ENCODE measurements at regions not wholly inside any gene's neighbourhood (a gene's known extent, or its start where the extent isn't known, plus 50 kb on each side); places are given as distances from the start of the nearest gene placed in this dataset.

- no peak for DNase-seq (ENCODE audit: low read depth in 3 of 3, low spot score in 2 of 3)
Observed at GRCh38 chr17:5783851-5784250, 199.5 kb upstream of the NLRP1 start.

GRCh38 chr17:5784791-5785190 is 200.5 kb upstream of the NLRP1 start:
- DNase-seq (ENCODE audit: low read depth in 3 of 3, low spot score in 2 of 3): no peak

- DNase-seq (ENCODE audit: low read depth in 3 of 3, low spot score in 2 of 3): no peak
Observed at GRCh38 chr17:5785338-5785737, 201.0 kb upstream of the NLRP1 start.

DNA sequence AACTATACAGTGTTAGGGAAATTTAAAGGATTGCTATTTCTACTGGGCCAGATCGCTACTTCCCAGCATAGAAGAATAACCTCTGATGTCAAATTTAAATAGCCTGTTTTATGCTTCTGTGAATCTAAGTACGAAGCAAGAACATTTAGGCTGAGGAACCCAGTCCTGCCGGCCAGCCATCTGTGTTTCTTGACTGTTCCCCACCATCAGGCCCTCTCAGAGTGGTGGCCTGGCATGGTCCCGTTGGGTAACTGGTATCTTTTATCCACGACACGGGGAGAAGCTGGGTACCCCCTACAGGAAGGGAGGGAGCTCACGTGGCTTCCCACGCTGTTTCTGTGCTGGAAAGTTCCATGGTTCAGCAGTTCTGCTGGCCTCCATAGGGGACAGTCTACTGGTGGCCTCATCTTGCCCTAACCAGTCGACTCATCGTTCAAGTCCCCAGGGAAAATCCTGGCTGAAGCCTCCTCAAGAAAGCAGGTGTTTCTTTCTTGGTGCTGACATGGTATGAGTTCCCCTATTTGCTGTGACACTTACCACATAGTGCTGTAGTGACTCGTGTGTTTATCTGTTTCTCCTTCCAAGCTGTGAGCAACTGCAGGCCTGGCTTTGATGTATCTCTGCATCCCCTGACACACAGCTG is 201.7 kb upstream of the NLRP1 start:
- no peak for DNase-seq (ENCODE audit: low read depth in 3 of 3, low spot score in 2 of 3)

GRCh38 chr17:5786510-5786875 is 202.2 kb upstream of the NLRP1 start:
- no peak for DNase-seq (ENCODE audit: low read depth in 3 of 3, low spot score in 2 of 3)

- no peak for DNase-seq (ENCODE audit: low read depth in 3 of 3, low spot score in 2 of 3)
Observed at GRCh38 chr17:5788266-5788900, 204.1 kb upstream of the NLRP1 start.

DNA sequence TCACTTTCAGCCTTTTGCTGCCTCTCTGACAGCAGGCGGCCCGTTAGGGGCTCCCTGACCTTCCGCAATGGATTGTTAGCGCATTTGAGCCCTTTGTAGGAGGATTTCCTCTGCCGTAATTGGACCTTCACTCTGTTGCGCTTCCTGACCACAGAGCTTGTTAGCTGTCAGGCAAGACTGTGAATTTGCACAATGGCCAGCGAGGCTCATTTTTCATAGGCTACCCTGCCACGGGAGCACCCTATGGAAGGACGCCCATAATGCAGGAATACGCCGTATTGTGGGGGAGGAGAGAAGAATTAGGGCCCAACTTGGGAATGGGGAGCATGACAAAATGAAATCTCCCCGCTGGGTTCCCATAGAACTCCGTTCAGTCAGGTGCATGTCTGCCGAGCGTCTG is 205.2 kb upstream of the NLRP1 start:
- DNase-seq (ENCODE audit: low read depth in 3 of 3, low spot score in 2 of 3): no peak

- no peak for DNase-seq (ENCODE audit: low read depth in 3 of 3, low spot score in 2 of 3)
Observed at GRCh38 chr17:5793157-5793556, 208.8 kb upstream of the NLRP1 start.

DNA sequence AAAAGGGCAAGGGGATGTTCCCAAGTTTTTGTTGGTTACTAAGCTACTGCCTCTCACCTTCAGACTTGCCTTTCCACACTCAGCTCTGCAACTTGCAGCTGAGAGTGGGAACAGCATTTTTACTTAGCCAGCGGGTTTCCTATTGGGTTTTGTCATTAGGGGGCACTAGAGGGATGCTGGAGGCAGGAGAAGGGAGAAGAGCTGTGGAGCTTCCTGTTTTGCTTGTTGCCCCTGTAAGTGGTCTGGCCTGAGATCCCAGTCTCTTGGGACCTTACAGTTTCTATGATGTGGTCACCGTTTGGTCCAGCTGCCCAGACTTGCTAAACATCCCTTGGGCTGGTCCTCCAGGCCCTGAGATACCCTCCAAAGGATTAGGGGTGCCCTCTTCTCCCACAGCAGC is 209.6 kb upstream of the NLRP1 start:
- no peak for DNase-seq (ENCODE audit: low read depth in 3 of 3, low spot score in 2 of 3)

DNA sequence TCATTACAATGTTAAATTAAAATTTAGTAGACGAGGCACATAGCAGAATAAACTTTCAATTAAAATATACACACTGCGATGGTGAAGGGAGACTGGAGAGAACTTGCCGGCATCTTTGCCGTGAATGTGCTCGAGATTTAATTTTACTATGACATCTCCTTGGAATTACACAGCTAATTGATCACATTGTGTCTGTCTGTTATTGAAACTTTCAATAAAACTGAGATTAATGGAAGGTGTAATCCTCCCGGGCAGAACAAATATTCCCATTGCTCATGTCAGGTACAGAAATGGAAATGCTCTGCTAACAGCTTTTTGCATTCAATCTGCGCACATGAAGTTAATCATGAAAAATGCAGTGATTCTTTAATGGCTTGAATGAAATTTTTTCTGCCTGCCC is 210.1 kb upstream of the NLRP1 start:
- no peak for DNase-seq (ENCODE audit: low read depth in 3 of 3, low spot score in 2 of 3)

DNA sequence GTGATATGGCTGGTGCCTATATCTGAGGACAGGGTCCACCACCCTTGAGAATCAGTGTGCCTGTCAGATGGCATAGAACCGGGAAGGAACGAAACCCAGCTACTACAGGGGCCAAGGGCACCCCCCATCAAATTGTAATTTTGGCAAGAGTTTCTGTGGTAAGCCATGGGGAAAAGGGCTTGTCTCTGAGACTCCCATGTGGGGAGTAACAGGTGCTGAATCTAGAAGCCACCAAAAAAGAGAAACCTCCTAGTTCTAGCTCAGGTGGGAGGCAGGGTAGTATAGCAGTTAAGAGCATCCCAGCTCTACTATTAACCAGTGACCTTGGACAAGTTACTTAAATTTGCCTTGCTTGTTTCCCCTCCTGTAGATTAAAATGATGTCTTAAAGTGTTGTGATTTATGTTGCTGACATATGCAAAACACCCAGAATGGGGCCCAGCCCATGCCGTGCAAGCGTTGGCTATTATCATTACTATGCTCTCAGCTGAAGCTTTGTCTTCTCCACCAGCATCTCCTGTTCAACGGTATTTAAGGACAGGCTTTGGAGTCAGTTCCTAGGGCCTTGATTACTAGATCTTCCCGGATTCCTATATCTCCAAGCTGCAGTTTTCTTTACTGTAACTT is 210.7 kb upstream of the NLRP1 start:
- DNase-seq (ENCODE audit: low read depth in 3 of 3, low spot score in 2 of 3): no peak

DNA sequence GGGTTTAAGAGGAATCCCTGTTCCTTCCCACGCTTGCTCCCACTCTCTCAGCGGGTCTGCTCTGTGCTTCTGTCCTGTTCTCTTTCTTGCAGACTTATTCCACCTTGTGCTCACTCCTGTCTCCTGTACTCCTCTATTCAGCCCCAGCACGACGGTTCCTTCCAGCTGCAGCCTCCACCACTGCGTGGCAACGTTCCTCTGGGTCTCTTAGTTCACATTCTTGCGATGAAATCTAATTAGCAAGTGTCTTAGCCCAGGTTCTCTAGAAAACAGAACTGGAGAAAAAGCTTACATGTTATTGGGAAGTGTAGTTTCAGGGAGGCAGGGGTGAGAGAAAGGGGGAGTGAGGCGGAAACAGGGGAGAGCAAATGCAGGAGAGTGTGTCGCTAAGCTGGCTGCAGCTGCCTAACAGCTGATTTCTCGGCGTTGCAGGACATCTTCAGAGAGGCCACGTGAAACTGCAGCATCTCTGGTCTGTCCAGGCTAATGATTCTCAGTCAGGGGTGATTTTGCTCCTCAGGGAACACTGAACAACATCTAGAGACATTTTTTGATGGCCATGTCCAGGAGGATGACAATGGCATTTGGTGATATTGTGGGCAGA is 213.2 kb upstream of the NLRP1 start:
- no peak for DNase-seq (ENCODE audit: low read depth in 3 of 3, low spot score in 2 of 3)

DNA sequence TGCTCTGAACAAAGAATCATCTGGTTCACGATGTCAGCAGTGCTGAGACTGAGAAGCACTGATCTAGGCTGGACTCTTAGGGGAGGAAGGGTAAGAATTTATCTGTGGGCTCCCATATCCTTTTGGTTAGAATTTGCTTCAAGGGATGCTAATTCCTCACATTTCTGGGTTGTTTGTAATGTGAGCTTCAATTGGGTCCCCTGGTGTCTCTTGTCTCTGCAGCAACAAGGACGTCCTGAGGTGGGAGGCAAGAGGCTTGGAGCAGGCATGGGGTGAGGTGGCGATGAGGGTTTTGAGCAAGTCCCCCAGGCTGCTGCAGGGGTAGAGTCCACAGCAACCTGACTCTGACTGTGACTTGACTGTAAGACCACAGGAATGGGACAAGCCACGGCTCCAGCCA is 213.8 kb upstream of the NLRP1 start:
- DNase-seq (ENCODE audit: low read depth in 3 of 3, low spot score in 2 of 3): no peak

DNA sequence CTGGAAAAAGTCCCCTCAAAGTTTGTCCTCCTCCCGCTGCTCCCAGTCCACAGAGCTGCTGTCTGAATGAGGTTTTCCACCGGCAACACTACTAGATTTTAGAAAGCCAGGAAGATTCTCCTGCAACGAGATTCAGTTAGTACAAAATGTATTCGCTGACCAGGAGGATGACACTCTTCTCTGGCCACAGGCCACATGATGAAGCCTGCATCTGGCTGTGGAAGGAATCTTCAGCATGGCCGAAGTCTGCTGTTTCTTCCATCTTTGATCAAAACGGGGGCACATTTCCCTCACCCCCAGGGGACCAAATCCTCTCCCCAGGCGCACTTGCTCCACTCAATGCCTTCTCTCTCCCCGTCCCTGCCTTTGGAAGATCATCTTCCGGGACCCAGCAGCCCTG is 215.8 kb upstream of the NLRP1 start:
- DNase-seq (ENCODE audit: low read depth in 3 of 3, low spot score in 2 of 3): no peak

- no peak for DNase-seq (ENCODE audit: low read depth in 3 of 3, low spot score in 2 of 3)
Observed at GRCh38 chr17:5800646-5801045, 216.3 kb upstream of the NLRP1 start.

- no peak for DNase-seq (ENCODE audit: low read depth in 3 of 3, low spot score in 2 of 3)
Observed at GRCh38 chr17:5804251-5804650, 219.9 kb upstream of the NLRP1 start.

- no peak for DNase-seq (ENCODE audit: low read depth in 3 of 3, low spot score in 2 of 3)
Observed at GRCh38 chr17:5809056-5809455, 224.7 kb upstream of the NLRP1 start.

DNA sequence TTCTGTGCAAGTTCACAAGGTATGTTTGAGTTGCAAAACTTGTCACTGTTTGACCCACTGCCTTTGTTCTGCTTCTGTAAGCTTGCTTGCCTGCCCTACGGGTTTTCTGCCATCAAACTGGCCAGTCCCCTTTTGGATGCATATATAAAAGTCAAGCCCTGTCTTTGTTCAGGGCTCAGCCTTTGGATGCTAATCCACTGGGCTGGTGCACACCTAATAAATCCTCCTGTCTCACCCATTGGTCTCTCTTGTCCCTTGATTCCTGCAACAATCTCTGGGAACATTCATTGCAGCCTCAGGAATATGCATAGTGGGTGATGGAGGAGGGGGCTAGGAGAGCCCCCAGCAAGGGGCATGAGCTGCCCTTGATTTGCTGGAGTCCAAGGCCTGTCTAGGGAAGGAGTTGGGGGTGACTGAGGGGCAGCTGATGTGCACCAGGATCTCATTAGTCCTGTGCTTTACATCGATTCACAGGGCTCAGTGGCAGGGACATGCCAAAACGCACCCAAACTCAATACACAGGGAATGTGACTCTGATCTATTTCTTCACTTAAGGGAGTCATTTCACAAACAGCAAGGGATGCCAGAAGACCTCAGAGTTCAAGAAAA is 225.4 kb upstream of the NLRP1 start:
- DNase-seq (ENCODE audit: low read depth in 3 of 3, low spot score in 2 of 3): no peak

DNA sequence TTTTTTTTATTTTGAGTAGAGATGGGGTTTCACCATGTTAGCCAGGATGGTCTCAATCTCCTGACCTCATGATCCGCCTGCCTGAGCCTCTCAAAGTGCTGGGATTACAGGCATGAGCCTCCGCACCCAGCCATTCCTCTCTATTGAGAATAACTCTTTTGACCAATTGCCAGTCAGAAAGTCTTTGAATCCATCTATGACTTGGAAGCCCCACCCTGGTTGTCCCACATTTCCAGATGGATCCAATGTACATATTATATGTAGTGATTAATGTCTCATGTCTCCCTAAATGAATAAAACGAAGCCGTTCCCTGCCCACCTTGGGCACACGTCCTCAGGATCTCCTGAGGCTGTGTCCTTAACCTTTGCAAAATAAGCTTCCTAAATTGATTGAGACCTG is 228.3 kb upstream of the NLRP1 start:
- no peak for DNase-seq (ENCODE audit: low read depth in 3 of 3, low spot score in 2 of 3)

DNA sequence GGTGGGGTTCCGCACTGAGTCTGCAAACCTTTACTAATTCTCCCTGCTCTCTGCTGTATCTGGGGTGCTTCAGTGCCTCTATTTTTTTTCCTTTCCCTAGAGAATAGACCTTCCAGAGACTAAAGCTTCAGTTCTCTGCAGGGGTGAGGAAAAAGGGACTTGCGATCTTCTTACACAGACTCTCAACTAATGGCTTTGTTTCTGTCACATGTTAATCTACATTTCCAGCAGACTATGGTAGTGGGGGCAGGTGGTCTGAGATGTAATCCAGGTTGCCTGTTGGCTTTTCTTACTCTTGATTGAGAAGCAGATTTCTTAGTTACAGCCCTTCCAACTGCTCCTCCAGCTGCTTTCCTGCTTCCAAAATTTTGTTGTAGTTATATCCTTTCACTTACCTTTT is 229.0 kb upstream of the NLRP1 start:
- DNase-seq (ENCODE audit: low read depth in 3 of 3, low spot score in 2 of 3): no peak

- no peak for DNase-seq (ENCODE audit: low read depth in 3 of 3, low spot score in 2 of 3)
Observed at GRCh38 chr17:5815396-5815795, 231.1 kb upstream of the NLRP1 start.
